ENCODE measurements at regions not wholly inside any gene's neighbourhood (a gene's known extent, or its start where the extent isn't known, plus 50 kb on each side); places are given as distances from the start of the nearest gene placed in this dataset.

- Mint-ChIP-seq H3K9me3 (no peaks in the 10 kb centered on the region), H3K4me1 (peaks cover 16% of the 10 kb centered on the region), H3K36me3 (no peaks in the 10 kb centered on the region), H3K27me3 (ENCODE audit: low read depth) (no peaks in the 10 kb centered on the region), H3K27ac (no peak overlapping the region), H3K4me3 (no peak overlapping the region)
- CTCF ChIA-PET = interaction anchor here (0.7 kb wide), 1 partner anchor 374 kb away, joined by 3 read pairs; no protein-coding TSS in a partner anchor
- no peak for DNase-seq (ENCODE audit: low spot score)
- POLR2A ChIA-PET = no interaction called here
- no peak for ATAC-seq
- TF ChIP-seq GABPB1 (CRISPR knock-in tag; IDR thresholded peaks at IDR 0.05) (peak; percentile 81), ZBTB43 (CRISPR knock-in tag; IDR thresholded peaks at IDR 0.05) (no peak)
These were observed 508.3 kb upstream of the PKN2 start for GRCh38 chr1:88175631-88176226.

- Mint-ChIP-seq H3K27ac (no peak overlapping the region), H3K9me3 (no peaks in the 10 kb centered on the region), H3K4me3 (no peak overlapping the region), H3K27me3 (ENCODE audit: low read depth) (no peaks in the 10 kb centered on the region), H3K4me1 (peaks cover 27% of the 10 kb centered on the region), H3K36me3 (no peaks in the 10 kb centered on the region)
- no peak for ATAC-seq
- ChIA-PET POLR2A (no interaction called here), CTCF (interaction anchor here (0.9 to 1.7 kb wide), 20 partner anchors 9 to 1029 kb away, joined by 3 to 15 read pairs (median 5); partner anchors contain the start of gene PKN2)
- TF ChIP-seq CBFB (CRISPR knock-in tag; IDR thresholded peaks at IDR 0.05; ENCODE audit: low read depth) (no peak), ESRRA (CRISPR knock-in tag; IDR thresholded peaks at IDR 0.05; ENCODE audit: borderline replicate concordance) (no peak), MLX (CRISPR knock-in tag; IDR thresholded peaks at IDR 0.05) (no peak), FOXP1 (CRISPR knock-in tag; IDR thresholded peaks at IDR 0.05; ENCODE audit: borderline replicate concordance) (no peak), SMAD4 (CRISPR knock-in tag; IDR thresholded peaks at IDR 0.05) (no peak), USF1 (CRISPR knock-in tag; IDR thresholded peaks at IDR 0.05) (no peak), ETV6 (CRISPR knock-in tag; IDR thresholded peaks at IDR 0.05) (no peak), FOXJ3 (CRISPR knock-in tag; IDR thresholded peaks at IDR 0.05; ENCODE audit: borderline replicate concordance) (no peak), CDX4 (CRISPR knock-in tag; IDR thresholded peaks at IDR 0.05; ENCODE audit: borderline replicate concordance) (no peak), ZSCAN18 (CRISPR knock-in tag; IDR thresholded peaks at IDR 0.05) (no peak), ZNF396 (CRISPR knock-in tag; IDR thresholded peaks at IDR 0.05; ENCODE audit: borderline replicate concordance) (no peak), NR3C1 (CRISPR knock-in tag; conservative IDR thresholded peaks at IDR 0.05; ENCODE audit: low read depth) (no peak), SOX15 (CRISPR knock-in tag; IDR thresholded peaks at IDR 0.05) (no peak), HMGXB4 (CRISPR knock-in tag; IDR thresholded peaks at IDR 0.05) (no peak), E2F4 (CRISPR knock-in tag; IDR thresholded peaks at IDR 0.05; ENCODE audit: borderline replicate concordance, low read depth) (no peak), TEAD1 (CRISPR knock-in tag; IDR thresholded peaks at IDR 0.05) (no peak), CTCF (IDR thresholded peaks at IDR 0.05) (no peak), GTF2I (CRISPR knock-in tag; conservative IDR thresholded peaks at IDR 0.05) (no peak), SP1 (CRISPR knock-in tag; conservative IDR thresholded peaks at IDR 0.05) (no peak), ZNF317 (CRISPR knock-in tag; IDR thresholded peaks at IDR 0.05; ENCODE audit: borderline replicate concordance, low read depth) (no peak)
- no peak for DNase-seq (ENCODE audit: low spot score)
These were observed 504.1 kb upstream of the PKN2 start for GRCh38 chr1:88179943-88180342.
